ENCODE measurements at regions not wholly inside any gene's neighbourhood (a gene's known extent, or its start where the extent isn't known, plus 50 kb on each side); places are given as distances from the start of the nearest gene placed in this dataset.

- TF ChIP-seq CTCF (IDR thresholded peaks at IDR 0.05) (no peak), POLR2A (IDR thresholded peaks at IDR 0.05) (no peak), POLR2AphosphoS5 (IDR thresholded peaks at IDR 0.05; ENCODE audit: insufficient read depth in 1 of 2, low read depth in 1 of 2) (no peak)
Observed at GRCh38 chr6:145071836-145072235, 663.5 kb downstream of the EPM2A start.

All from vagina (tissue), 2 donors.